ENCODE measurements at regions not wholly inside any gene's neighbourhood (a gene's known extent, or its start where the extent isn't known, plus 50 kb on each side); places are given as distances from the start of the nearest gene placed in this dataset.

GRCh38 chr4:35948171-35948570 is 296.1 kb downstream of the ARAP2 start:
- DNase-seq (ENCODE audit: extremely low read depth, low read depth), result no peak
- TF ChIP-seq CTCF (IDR thresholded peaks at IDR 0.05; ENCODE audit: low read depth, low read length), result no peak

- DNase-seq (ENCODE audit: extremely low read depth, low read depth), result no peak
- TF ChIP-seq CTCF (IDR thresholded peaks at IDR 0.05; ENCODE audit: low read depth, low read length), result no peak
Observed at GRCh38 chr4:35950442-35950841, 293.9 kb downstream of the ARAP2 start.

GRCh38 chr4:35952751-35953150 is 291.6 kb downstream of the ARAP2 start:
- DNase-seq (ENCODE audit: extremely low read depth, low read depth), result no peak
- TF ChIP-seq CTCF (IDR thresholded peaks at IDR 0.05; ENCODE audit: low read depth, low read length), result no peak

GRCh38 chr4:35963383-35963782 is 280.9 kb downstream of the ARAP2 start:
- DNase-seq (ENCODE audit: extremely low read depth, low read depth), result no peak
- TF ChIP-seq CTCF (IDR thresholded peaks at IDR 0.05; ENCODE audit: low read depth, low read length), result no peak

- TF ChIP-seq CTCF (IDR thresholded peaks at IDR 0.05; ENCODE audit: low read depth, low read length), result no peak
- no peak for DNase-seq (ENCODE audit: extremely low read depth, low read depth)
Observed at GRCh38 chr4:35963974-35964515, 280.3 kb downstream of the ARAP2 start.

GRCh38 chr4:35965300-35965699 is 279.0 kb downstream of the ARAP2 start:
- no peak for TF ChIP-seq CTCF (IDR thresholded peaks at IDR 0.05; ENCODE audit: low read depth, low read length)
- no peak for DNase-seq (ENCODE audit: extremely low read depth, low read depth)

- TF ChIP-seq CTCF (IDR thresholded peaks at IDR 0.05; ENCODE audit: low read depth, low read length), result no peak
- no peak for DNase-seq (ENCODE audit: extremely low read depth, low read depth)
Observed at GRCh38 chr4:35966566-35966965, 277.7 kb downstream of the ARAP2 start.
